Stimulated activated CD8-positive, alpha-beta memory T cell treated with anti-CD3 and anti-CD28 coated beads, Interleukin-15, amount 100 ng/mL, for 24 hours (primary cell): ENCODE measurements at regions not wholly inside any gene's neighbourhood (a gene's known extent, or its start where the extent isn't known, plus 50 kb on each side); places are given as distances from the start of the nearest gene placed in this dataset.

Experiments used
- DNase-seq: peaks from one replicate; pipeline ENCODE4 v3.0.0-alpha.2; 2020; ENCODE audit warnings: low read depth

- no peak for DNase-seq
Measured at GRCh38 chr13:76750126-76750525, 136.1 kb downstream of the KCTD12 start.

GRCh38 chr13:76745261-76746200, 140.7 kb downstream of the KCTD12 start:
- DNase-seq = no peak

- DNase-seq = no peak
Measured at GRCh38 chr13:76741624-76742023, 144.6 kb downstream of the KCTD12 start.

GRCh38 chr13:76741046-76741445, 145.2 kb downstream of the KCTD12 start:
- no peak for DNase-seq

GRCh38 chr13:76738616-76739015, 147.6 kb downstream of the KCTD12 start:
- DNase-seq = no peak

GRCh38 chr13:76737526-76737925, 148.7 kb downstream of the KCTD12 start:
- DNase-seq = no peak

GRCh38 chr13:76735641-76736040, 150.6 kb downstream of the KCTD12 start:
- DNase-seq = no peak

- DNase-seq = no peak
Measured at GRCh38 chr13:76733671-76734070, 152.5 kb downstream of the KCTD12 start.

- no peak for DNase-seq
Measured at GRCh38 chr13:76732367-76732766, 153.8 kb downstream of the KCTD12 start.

- no peak for DNase-seq
Measured at GRCh38 chr13:76730220-76730619, 156.0 kb downstream of the KCTD12 start.

- no peak for DNase-seq
Measured at GRCh38 chr13:76729691-76730090, 156.5 kb downstream of the KCTD12 start.

- no peak for DNase-seq
Measured at GRCh38 chr13:76725896-76726295, 160.3 kb downstream of the KCTD12 start.

- DNase-seq = no peak
Measured at GRCh38 chr13:76725211-76725610, 161.0 kb downstream of the KCTD12 start.

- no peak for DNase-seq
Measured at GRCh38 chr13:76724421-76724820, 161.8 kb downstream of the KCTD12 start.

- no peak for DNase-seq
Measured at GRCh38 chr13:76723551-76724232, 162.5 kb downstream of the KCTD12 start.

- DNase-seq = no peak
Measured at GRCh38 chr13:76722782-76723181, 163.4 kb downstream of the KCTD12 start.

- DNase-seq = no peak
Measured at GRCh38 chr13:76720821-76721220, 165.4 kb downstream of the KCTD12 start.

GRCh38 chr13:76720416-76720815, 165.8 kb downstream of the KCTD12 start:
- no peak for DNase-seq

- DNase-seq = no peak
Measured at GRCh38 chr13:76719955-76720354, 166.2 kb downstream of the KCTD12 start.

- DNase-seq = no peak
Measured at GRCh38 chr13:76717092-76717491, 169.1 kb downstream of the KCTD12 start.

- DNase-seq = no peak
Measured at GRCh38 chr13:76715621-76716020, 170.6 kb downstream of the KCTD12 start.

GRCh38 chr13:76715075-76715474, 171.1 kb downstream of the KCTD12 start:
- no peak for DNase-seq

GRCh38 chr13:76713280-76713679, 172.9 kb downstream of the KCTD12 start:
- no peak for DNase-seq
